UCSD-AML1 (cell line): ENCODE measurements at regions not wholly inside any gene's neighbourhood (a gene's known extent, or its start where the extent isn't known, plus 50 kb on each side); places are given as distances from the start of the nearest gene placed in this dataset.
"Not testable (repeated sequence)": the region's sequence is repeated elsewhere in the genome, so short reads cannot be mapped to it uniquely, and the experiment has no call there.

Experiments used
- DNase-seq: peaks from one replicate; lab custom pipeline; 2025; ENCODE audit not compliant: unreplicated experiment; lab: John Stamatoyannopoulos, UW

GRCh38 chr21:27814226-27814625 is 847.3 kb upstream of the ADAMTS5 start:
- no peak for DNase-seq

GRCh38 chr21:27813750-27814149 is 846.9 kb upstream of the ADAMTS5 start:
- DNase-seq, result no peak

- DNase-seq, result no peak
Observed at GRCh38 chr21:27813344-27813743, 846.5 kb upstream of the ADAMTS5 start.

- DNase-seq, result no peak
Observed at GRCh38 chr21:27812279-27812678, 845.4 kb upstream of the ADAMTS5 start.

- DNase-seq, result no peak
Observed at GRCh38 chr21:27808923-27809322, 842.0 kb upstream of the ADAMTS5 start.

GRCh38 chr21:27807596-27807995 is 840.7 kb upstream of the ADAMTS5 start:
- DNase-seq, result no peak

- DNase-seq, result no peak
Observed at GRCh38 chr21:27806281-27806680, 839.4 kb upstream of the ADAMTS5 start.

- no peak for DNase-seq
Observed at GRCh38 chr21:27805696-27806095, 838.8 kb upstream of the ADAMTS5 start.

- no peak for DNase-seq
Observed at GRCh38 chr21:27804515-27804914, 837.6 kb upstream of the ADAMTS5 start.

- DNase-seq, result no peak
Observed at GRCh38 chr21:27803571-27803970, 836.7 kb upstream of the ADAMTS5 start.

- DNase-seq, result no peak
Observed at GRCh38 chr21:27802816-27803475, 836.1 kb upstream of the ADAMTS5 start.

GRCh38 chr21:27799861-27800260 is 833.0 kb upstream of the ADAMTS5 start:
- no peak for DNase-seq

- DNase-seq, result no peak
Observed at GRCh38 chr21:27796106-27796505, 829.2 kb upstream of the ADAMTS5 start.

- no peak for DNase-seq
Observed at GRCh38 chr21:27795418-27795817, 828.5 kb upstream of the ADAMTS5 start.

GRCh38 chr21:27793901-27794300 is 827.0 kb upstream of the ADAMTS5 start:
- no peak for DNase-seq

- no peak for DNase-seq
Observed at GRCh38 chr21:27787046-27787445, 820.2 kb upstream of the ADAMTS5 start.

GRCh38 chr21:27779606-27780005 is 812.7 kb upstream of the ADAMTS5 start:
- no peak for DNase-seq

GRCh38 chr21:27776925-27777553 is 810.2 kb upstream of the ADAMTS5 start:
- no peak for DNase-seq

- DNase-seq, result no peak
Observed at GRCh38 chr21:27772816-27773215, 805.9 kb upstream of the ADAMTS5 start.

GRCh38 chr21:27771938-27772483 is 805.1 kb upstream of the ADAMTS5 start:
- DNase-seq, result no peak

- DNase-seq, result no peak
Observed at GRCh38 chr21:27769763-27770162, 802.9 kb upstream of the ADAMTS5 start.

- not testable (repeated sequence) for DNase-seq
Observed at GRCh38 chr21:27768046-27768637, 801.3 kb upstream of the ADAMTS5 start.
